22Rv1 (cell line): ENCODE measurements at regions not wholly inside any gene's neighbourhood (a gene's known extent, or its start where the extent isn't known, plus 50 kb on each side); places are given as distances from the start of the nearest gene placed in this dataset.

Experiments
- ZFX ChIP-seq: fragments of 450-650 bp; IDR thresholded peaks from 2 replicates; pipeline ENCODE4 v1.6.1; 2017; ENCODE audit warnings: antibody characterized with exemption, borderline replicate concordance
- TF ChIP-seq, protein P1 (sequence below): fragments of 450-650 bp; IDR thresholded peaks from 2 replicates; pipeline ENCODE4 v1.5.1; 2017; ENCODE audit warnings: mild to moderate bottlenecking

DNA sequence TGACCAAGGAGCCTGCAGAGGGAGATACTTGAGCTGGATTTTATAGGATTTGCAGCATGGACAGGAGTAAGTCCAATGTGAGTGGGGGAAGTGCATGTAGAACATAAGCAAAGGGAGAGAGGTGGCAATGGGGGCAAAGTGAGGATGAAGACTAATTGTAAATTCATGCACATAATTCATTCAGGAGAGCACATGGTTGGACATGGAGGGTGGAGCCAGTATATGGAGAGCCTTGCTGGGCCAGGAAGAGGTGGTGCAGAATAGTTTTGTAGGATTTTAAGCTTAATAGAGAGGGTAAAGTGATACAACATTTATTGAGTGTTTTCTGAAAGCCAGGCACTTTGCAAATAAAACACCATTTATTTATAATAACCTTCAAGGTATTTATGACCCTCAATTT is 274.3 kb upstream of the C11orf87 start:
- TF ChIP-seq, protein P1, sequence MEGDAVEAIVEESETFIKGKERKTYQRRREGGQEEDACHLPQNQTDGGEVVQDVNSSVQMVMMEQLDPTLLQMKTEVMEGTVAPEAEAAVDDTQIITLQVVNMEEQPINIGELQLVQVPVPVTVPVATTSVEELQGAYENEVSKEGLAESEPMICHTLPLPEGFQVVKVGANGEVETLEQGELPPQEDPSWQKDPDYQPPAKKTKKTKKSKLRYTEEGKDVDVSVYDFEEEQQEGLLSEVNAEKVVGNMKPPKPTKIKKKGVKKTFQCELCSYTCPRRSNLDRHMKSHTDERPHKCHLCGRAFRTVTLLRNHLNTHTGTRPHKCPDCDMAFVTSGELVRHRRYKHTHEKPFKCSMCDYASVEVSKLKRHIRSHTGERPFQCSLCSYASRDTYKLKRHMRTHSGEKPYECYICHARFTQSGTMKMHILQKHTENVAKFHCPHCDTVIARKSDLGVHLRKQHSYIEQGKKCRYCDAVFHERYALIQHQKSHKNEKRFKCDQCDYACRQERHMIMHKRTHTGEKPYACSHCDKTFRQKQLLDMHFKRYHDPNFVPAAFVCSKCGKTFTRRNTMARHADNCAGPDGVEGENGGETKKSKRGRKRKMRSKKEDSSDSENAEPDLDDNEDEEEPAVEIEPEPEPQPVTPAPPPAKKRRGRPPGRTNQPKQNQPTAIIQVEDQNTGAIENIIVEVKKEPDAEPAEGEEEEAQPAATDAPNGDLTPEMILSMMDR, result no peak
- TF ChIP-seq ZFX, result no peak
